HG03139 (cell line): ENCODE measurements at regions not wholly inside any gene's neighbourhood (a gene's known extent, or its start where the extent isn't known, plus 50 kb on each side); places are given as distances from the start of the nearest gene placed in this dataset.
A peak's percentile ranks its signal among the peaks of the same experiment; 100 is the strongest.

ENCODE experiments used
- ATAC-seq: cut with Tn5 transposase; IDR thresholded peaks from one replicate; pipeline ENCODE4 v1.9.1; 2021; ENCODE audit not compliant: unreplicated experiment

- no peak for ATAC-seq
Measured at GRCh38 chr14:100638211-100638855, 51.1 kb upstream of the BEGAIN start.

GRCh38 chr14:100639280-100639679 is 52.1 kb upstream of the BEGAIN start:
- ATAC-seq: no peak

- peak; percentile 97 for ATAC-seq
Measured at GRCh38 chr14:100640471-100641273, 53.5 kb upstream of the BEGAIN start.

GRCh38 chr14:100641274-100641860 is 54.1 kb upstream of the BEGAIN start:
- no peak for ATAC-seq

GRCh38 chr14:100643426-100643825 is 56.2 kb upstream of the BEGAIN start:
- no peak for ATAC-seq

GRCh38 chr14:100644383-100644782 is 57.2 kb upstream of the BEGAIN start:
- ATAC-seq: no peak

GRCh38 chr14:100644784-100645183 is 57.6 kb upstream of the BEGAIN start:
- ATAC-seq: no peak

- ATAC-seq: no peak
Measured at GRCh38 chr14:100645196-100645981, 58.2 kb upstream of the BEGAIN start.

- no peak for ATAC-seq
Measured at GRCh38 chr14:100645982-100646314, 58.7 kb upstream of the BEGAIN start.

- ATAC-seq: no peak
Measured at GRCh38 chr14:100648474-100649172, 61.4 kb upstream of the BEGAIN start.

GRCh38 chr14:100649173-100649519 is 61.9 kb upstream of the BEGAIN start:
- no peak for ATAC-seq

- no peak for ATAC-seq
Measured at GRCh38 chr14:100651999-100652508, 64.8 kb upstream of the BEGAIN start.

GRCh38 chr14:100652744-100653143 is 65.5 kb upstream of the BEGAIN start:
- no peak for ATAC-seq

GRCh38 chr14:100653409-100653808 is 66.2 kb upstream of the BEGAIN start:
- ATAC-seq: no peak

- ATAC-seq: no peak
Measured at GRCh38 chr14:100654025-100654813, 67.0 kb upstream of the BEGAIN start.

- no peak for ATAC-seq
Measured at GRCh38 chr14:100654814-100655740, 67.9 kb upstream of the BEGAIN start.

- no peak for ATAC-seq
Measured at GRCh38 chr14:100655741-100656085, 68.5 kb upstream of the BEGAIN start.

GRCh38 chr14:100656996-100657395 is 69.7 kb upstream of the DLK1 start:
- ATAC-seq: no peak

- ATAC-seq: no peak
Measured at GRCh38 chr14:100657780-100658179, 68.9 kb upstream of the DLK1 start.
